GM18907 (cell line): ENCODE measurements at regions not wholly inside any gene's neighbourhood (a gene's known extent, or its start where the extent isn't known, plus 50 kb on each side); places are given as distances from the start of the nearest gene placed in this dataset.
"Not testable (repeated sequence)": the region's sequence is repeated elsewhere in the genome, so short reads cannot be mapped to it uniquely, and the experiment has no call there.

Experiments used
- ATAC-seq: cut with Tn5 transposase; IDR thresholded peaks from one replicate; pipeline ENCODE4 v1.9.1; 2021; ENCODE audit warnings: mild to moderate bottlenecking, moderate library complexity; ENCODE audit not compliant: unreplicated experiment

- no peak for ATAC-seq
These were observed 136.1 kb upstream of the WDFY3 start for GRCh38 chr4:85102606-85103005.

GRCh38 chr4:85106166-85106565, 139.7 kb upstream of the WDFY3 start:
- ATAC-seq: no peak

- ATAC-seq: no peak
These were observed 140.4 kb upstream of the WDFY3 start for GRCh38 chr4:85106805-85107336.

GRCh38 chr4:85107553-85107952, 141.1 kb upstream of the WDFY3 start:
- ATAC-seq: no peak

- ATAC-seq: no peak
These were observed 147.2 kb upstream of the WDFY3 start for GRCh38 chr4:85113706-85114105.

GRCh38 chr4:85114526-85114925, 148.0 kb upstream of the WDFY3 start:
- no peak for ATAC-seq

GRCh38 chr4:85116008-85116407, 149.5 kb upstream of the WDFY3 start:
- ATAC-seq: no peak

- ATAC-seq: no peak
These were observed 159.2 kb upstream of the WDFY3 start for GRCh38 chr4:85125688-85126087.

- ATAC-seq: no peak
These were observed 160.6 kb upstream of the WDFY3 start for GRCh38 chr4:85126991-85127591.

- peak; percentile 96 for ATAC-seq
These were observed 161.2 kb upstream of the WDFY3 start for GRCh38 chr4:85127653-85128052.

GRCh38 chr4:85128246-85129204, 162.0 kb upstream of the WDFY3 start:
- no peak for ATAC-seq

GRCh38 chr4:85129354-85130125, 163.1 kb upstream of the WDFY3 start:
- ATAC-seq: not testable (repeated sequence)

- no peak for ATAC-seq
These were observed 165.6 kb upstream of the WDFY3 start for GRCh38 chr4:85132117-85132516.

- ATAC-seq: no peak
These were observed 166.1 kb upstream of the WDFY3 start for GRCh38 chr4:85132570-85132969.

- not testable (repeated sequence) for ATAC-seq
These were observed 173.3 kb upstream of the WDFY3 start for GRCh38 chr4:85139749-85140148.

GRCh38 chr4:85142451-85142850, 176.0 kb upstream of the WDFY3 start:
- ATAC-seq: peak; percentile 61

- ATAC-seq: peak; percentile 92
These were observed 181.1 kb upstream of the WDFY3 start for GRCh38 chr4:85147481-85148076.

- no peak for ATAC-seq
These were observed 183.2 kb upstream of the WDFY3 start for GRCh38 chr4:85149676-85150075.

- ATAC-seq: no peak
These were observed 184.9 kb upstream of the WDFY3 start for GRCh38 chr4:85151371-85151770.

GRCh38 chr4:85151786-85152185, 185.3 kb upstream of the WDFY3 start:
- no peak for ATAC-seq

- no peak for ATAC-seq
These were observed 186.0 kb upstream of the WDFY3 start for GRCh38 chr4:85152480-85152879.
